Thyroid gland (tissue), 4 donors: ENCODE measurements at regions not wholly inside any gene's neighbourhood (a gene's known extent, or its start where the extent isn't known, plus 50 kb on each side); places are given as distances from the start of the nearest gene placed in this dataset.

ENCODE experiments used
- CTCF ChIP-seq, 6 experiments: fragments of 200-600 bp in 3 of 6; fragments of 450-650 bp in 3 of 6; sonication (generic) in 3 of 6; IDR thresholded peaks; one replicate each; pipeline ENCODE4 v1.5.1; 2016 to 2019; ENCODE audit warnings: antibody characterized with exemption in 6 of 6, mild to moderate bottlenecking in 2 of 6, inconsistent platforms in 1 of 6, moderate library complexity in 1 of 6
- POLR2A ChIP-seq, 2 donors: fragments of 450-650 bp; IDR thresholded peaks; one replicate each; pipeline ENCODE4 v1.6.1; 2017; ENCODE audit warnings: antibody characterized with exemption in 2 of 2, mild to moderate bottlenecking in 2 of 2, moderate library complexity in 1 of 2

GRCh38 chr1:57623039-57623790, 199.4 kb upstream of the DAB1 start:
- TF ChIP-seq CTCF (IDR thresholded peaks at IDR 0.05) (no peak), POLR2A (IDR thresholded peaks at IDR 0.05) (no peak)
